Liver (tissue), 8 donors: ENCODE measurements at regions not wholly inside any gene's neighbourhood (a gene's known extent, or its start where the extent isn't known, plus 50 kb on each side); places are given as distances from the start of the nearest gene placed in this dataset.

Experiments used
- DNase-seq: peaks from one replicate; pipeline ENCODE4 v3.0.0-alpha.2; 2017; ENCODE audit warnings: low spot score
- H3K27ac ChIP-seq, 2 donors: one replicate each; pipeline ENCODE4 v1.7.0; 2013; ENCODE audit warnings: inconsistent platforms in 2 of 2, low read length in 2 of 2, control low read depth in 1 of 2, low read depth in 1 of 2, mild to moderate bottlenecking in 1 of 2
- H3K27me3 ChIP-seq, 4 donors: one replicate each; pipeline versions ENCODE4 v1.6.1 to v1.7.0; 2013; ENCODE audit warnings: low read length in 3 of 4, inconsistent platforms in 1 of 4, mild to moderate bottlenecking in 1 of 4, moderate library complexity in 1 of 4; ENCODE audit not compliant: control insufficient read depth in 4 of 4, insufficient read depth in 4 of 4
- H3K36me3 ChIP-seq, 4 donors: one replicate each; pipeline versions ENCODE4 v1.6.1 to v1.7.0; 2013; ENCODE audit warnings: low read length in 3 of 4, mild to moderate bottlenecking in 3 of 4, low read depth in 1 of 4, moderate library complexity in 1 of 4; ENCODE audit not compliant: control insufficient read depth in 4 of 4, insufficient read depth in 3 of 4
- H3K4me1 ChIP-seq, 4 donors: one replicate each; pipeline versions ENCODE4 v1.6.1 to v1.7.0; 2013; ENCODE audit warnings: low read length in 3 of 4, mild to moderate bottlenecking in 3 of 4, moderate library complexity in 1 of 4; ENCODE audit not compliant: control insufficient read depth in 4 of 4, insufficient read depth in 4 of 4
- H3K4me3 ChIP-seq, 3 donors: one replicate each; pipeline versions ENCODE4 v1.6.1 to v1.7.0; 2013; ENCODE audit warnings: low read length in 3 of 3, control low read depth in 1 of 3, low read depth in 1 of 3, mild to moderate bottlenecking in 1 of 3
- H3K9ac ChIP-seq, 2 donors: one replicate each; pipeline ENCODE4 v1.7.0; 2013; ENCODE audit warnings: low read length in 2 of 2, mild to moderate bottlenecking in 2 of 2, moderate library complexity in 2 of 2, control low read depth in 1 of 2, low read depth in 1 of 2
- H3K9me3 ChIP-seq, 4 donors: one replicate each; pipeline versions ENCODE4 v1.6.1 to v1.7.0; 2013; ENCODE audit warnings: low read length in 3 of 4; ENCODE audit not compliant: control insufficient read depth in 4 of 4
- ATF3 ChIP-seq: IDR thresholded peaks from 2 replicates; pipeline ENCODE4 v1.6.1; 2016; ENCODE audit warnings: antibody characterized with exemption
- EGR1 ChIP-seq, 2 donors: IDR thresholded peaks; 2 replicates each; pipeline ENCODE4 v1.6.1; 2016 to 2018; ENCODE audit warnings: antibody characterized with exemption in 2 of 2, low read depth in 2 of 2
- FOXA2 ChIP-seq: IDR thresholded peaks from 2 replicates; pipeline ENCODE4 v1.6.1; 2016; ENCODE audit warnings: antibody characterized with exemption
- GABPA ChIP-seq, 2 donors: IDR thresholded peaks in 1 of 2; conservative IDR thresholded peaks in 1 of 2; 2 replicates each; pipeline ENCODE4 v1.6.1; 2016; ENCODE audit warnings: antibody characterized with exemption in 2 of 2, mild to moderate bottlenecking in 1 of 2, moderate library complexity in 1 of 2
- HNF4A ChIP-seq, 2 donors: conservative IDR thresholded peaks; 2 replicates each; pipeline ENCODE4 v1.6.1; 2016; ENCODE audit warnings: antibody characterized with exemption in 2 of 2, mild to moderate bottlenecking in 2 of 2
- HNF4G ChIP-seq: IDR thresholded peaks from 2 replicates; pipeline ENCODE4 v1.6.1; 2016; ENCODE audit warnings: antibody characterized with exemption
- JUND ChIP-seq, 2 donors: IDR thresholded peaks; 2 replicates each; pipeline ENCODE4 v1.6.1; 2016; ENCODE audit warnings: antibody characterized with exemption in 2 of 2
- NR2F2 ChIP-seq: IDR thresholded peaks from 2 replicates; pipeline ENCODE4 v1.6.1; 2016; ENCODE audit warnings: antibody characterized with exemption
- RXRA ChIP-seq, 2 donors: IDR thresholded peaks; 2 replicates each; pipeline ENCODE4 v1.6.1; 2017 to 2018; ENCODE audit warnings: antibody characterized with exemption in 2 of 2, mild to moderate bottlenecking in 1 of 2
- YY1 ChIP-seq: IDR thresholded peaks from 2 replicates; pipeline ENCODE4 v1.6.1; 2016; ENCODE audit warnings: antibody characterized with exemption, mild to moderate bottlenecking
- WGBS: extraction: QIAGEN DNeasy Blood & Tissue Kit; methylation state at CpG from one replicate; pipeline ENCODE4 v1.1.7; 2013; 5-methylcytosine and 5-hydroxymethylcytosine counted together
- TF ChIP-seq, protein P1 (sequence below): IDR thresholded peaks from 2 replicates; pipeline ENCODE4 v1.6.1; 2016; ENCODE audit warnings: antibody characterized with exemption
- TF ChIP-seq, protein P2 (sequence below): fragments of 150-350 bp; IDR thresholded peaks from 2 replicates; pipeline ENCODE4 v1.5.1; 2017; ENCODE audit warnings: improper control_type of control experiment, low read depth, low read length; ENCODE audit not compliant: missing input control
- TF ChIP-seq, protein P3 (sequence below): IDR thresholded peaks from 2 replicates; pipeline ENCODE4 v1.6.1; 2016; ENCODE audit warnings: antibody characterized with exemption
- donor health status: healthy.
- donor health status: healthy.
- donor health status: healthy.
- donor health status: healthy.
- donor health status: healthy.

GRCh38 chr2:12320991-12321641 lies 395.6 kb upstream of the TRIB2 start:
- 76% methylated on average over 7 of the region's 7 CpGs for WGBS
- Histone ChIP-seq H3K36me3 (no peaks in the 10 kb centered on the region), H3K9me3 (no peaks in the 10 kb centered on the region), H3K27ac (no peak overlapping the region), H3K27me3 (peaks cover 0 to 2% (median 0%) of the 10 kb centered on the region in 4 donors), H3K9ac (no peak overlapping the region), H3K4me1 (no peaks in the 10 kb centered on the region), H3K4me3 (no peak overlapping the region)
- no peak for DNase-seq
- TF ChIP-seq NR2F2, result peak; percentile 30
- TF ChIP-seq, protein P1, sequence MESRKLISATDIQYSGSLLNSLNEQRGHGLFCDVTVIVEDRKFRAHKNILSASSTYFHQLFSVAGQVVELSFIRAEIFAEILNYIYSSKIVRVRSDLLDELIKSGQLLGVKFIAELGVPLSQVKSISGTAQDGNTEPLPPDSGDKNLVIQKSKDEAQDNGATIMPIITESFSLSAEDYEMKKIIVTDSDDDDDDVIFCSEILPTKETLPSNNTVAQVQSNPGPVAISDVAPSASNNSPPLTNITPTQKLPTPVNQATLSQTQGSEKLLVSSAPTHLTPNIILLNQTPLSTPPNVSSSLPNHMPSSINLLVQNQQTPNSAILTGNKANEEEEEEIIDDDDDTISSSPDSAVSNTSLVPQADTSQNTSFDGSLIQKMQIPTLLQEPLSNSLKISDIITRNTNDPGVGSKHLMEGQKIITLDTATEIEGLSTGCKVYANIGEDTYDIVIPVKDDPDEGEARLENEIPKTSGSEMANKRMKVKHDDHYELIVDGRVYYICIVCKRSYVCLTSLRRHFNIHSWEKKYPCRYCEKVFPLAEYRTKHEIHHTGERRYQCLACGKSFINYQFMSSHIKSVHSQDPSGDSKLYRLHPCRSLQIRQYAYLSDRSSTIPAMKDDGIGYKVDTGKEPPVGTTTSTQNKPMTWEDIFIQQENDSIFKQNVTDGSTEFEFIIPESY, result no peak
- TF ChIP-seq, protein P2, sequence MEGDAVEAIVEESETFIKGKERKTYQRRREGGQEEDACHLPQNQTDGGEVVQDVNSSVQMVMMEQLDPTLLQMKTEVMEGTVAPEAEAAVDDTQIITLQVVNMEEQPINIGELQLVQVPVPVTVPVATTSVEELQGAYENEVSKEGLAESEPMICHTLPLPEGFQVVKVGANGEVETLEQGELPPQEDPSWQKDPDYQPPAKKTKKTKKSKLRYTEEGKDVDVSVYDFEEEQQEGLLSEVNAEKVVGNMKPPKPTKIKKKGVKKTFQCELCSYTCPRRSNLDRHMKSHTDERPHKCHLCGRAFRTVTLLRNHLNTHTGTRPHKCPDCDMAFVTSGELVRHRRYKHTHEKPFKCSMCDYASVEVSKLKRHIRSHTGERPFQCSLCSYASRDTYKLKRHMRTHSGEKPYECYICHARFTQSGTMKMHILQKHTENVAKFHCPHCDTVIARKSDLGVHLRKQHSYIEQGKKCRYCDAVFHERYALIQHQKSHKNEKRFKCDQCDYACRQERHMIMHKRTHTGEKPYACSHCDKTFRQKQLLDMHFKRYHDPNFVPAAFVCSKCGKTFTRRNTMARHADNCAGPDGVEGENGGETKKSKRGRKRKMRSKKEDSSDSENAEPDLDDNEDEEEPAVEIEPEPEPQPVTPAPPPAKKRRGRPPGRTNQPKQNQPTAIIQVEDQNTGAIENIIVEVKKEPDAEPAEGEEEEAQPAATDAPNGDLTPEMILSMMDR, result no peak
- no peak for TF ChIP-seq HNF4A (conservative IDR thresholded peaks at IDR 0.05)
- TF ChIP-seq EGR1 (IDR thresholded peaks at IDR 0.05; ENCODE audit: low read depth in 2 of 2), result no peak
- no peak for TF ChIP-seq YY1
- no peak for TF ChIP-seq HNF4G

DNA sequence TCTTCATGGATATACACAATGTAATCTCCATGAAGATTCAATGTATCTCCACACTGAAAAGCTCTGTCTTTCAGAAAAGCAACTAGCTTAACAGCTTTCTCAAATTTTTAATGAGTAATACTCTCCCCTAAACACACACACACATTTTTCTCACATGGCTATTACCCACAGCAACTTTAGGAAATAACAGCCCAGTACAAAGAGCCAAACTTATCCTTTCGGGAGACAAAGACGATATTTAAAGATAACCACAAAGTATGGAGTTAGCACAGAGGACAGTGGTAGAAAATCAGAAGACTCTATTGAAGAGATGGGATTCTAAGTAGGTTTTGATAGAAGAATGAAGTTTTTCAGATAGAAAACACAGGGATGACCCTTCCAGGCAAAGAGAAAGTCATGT lies 394.9 kb upstream of the TRIB2 start:
- H3K27me3 ChIP-seq, result peaks cover 0 to 2% (median 0%) of the 10 kb centered on the region in 4 donors
- H3K4me1 ChIP-seq, result no peaks in the 10 kb centered on the region
- H3K9me3 ChIP-seq, result no peaks in the 10 kb centered on the region
- no peaks in the 10 kb centered on the region for H3K36me3 ChIP-seq
- no peak overlapping the region for H3K27ac ChIP-seq
- WGBS, result 92% methylated on average over 2 of the region's 2 CpGs
- no peak overlapping the region for H3K4me3 ChIP-seq
- H3K9ac ChIP-seq, result no peak overlapping the region
- TF ChIP-seq GABPA (IDR thresholded peaks at IDR 0.05 in 1 of 2, conservative IDR thresholded peaks at IDR 0.05 in 1 of 2) (no peak), RXRA (IDR thresholded peaks at IDR 0.05) (no peak), HNF4G (no peak), FOXA2 (no peak), NR2F2 (no peak), JUND (IDR thresholded peaks at IDR 0.05) (no peak), ATF3 (no peak)
- TF ChIP-seq, protein P1, result no peak
- TF ChIP-seq, protein P3, sequence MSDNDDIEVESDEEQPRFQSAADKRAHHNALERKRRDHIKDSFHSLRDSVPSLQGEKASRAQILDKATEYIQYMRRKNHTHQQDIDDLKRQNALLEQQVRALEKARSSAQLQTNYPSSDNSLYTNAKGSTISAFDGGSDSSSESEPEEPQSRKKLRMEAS, result no peak
- no peak for DNase-seq
